SIG-M5 treated with dmso at 0.1 percent for 504 hours (cell line): ENCODE measurements at regions not wholly inside any gene's neighbourhood (a gene's known extent, or its start where the extent isn't known, plus 50 kb on each side); places are given as distances from the start of the nearest gene placed in this dataset.
"Not testable (repeated sequence)": the region's sequence is repeated elsewhere in the genome, so short reads cannot be mapped to it uniquely, and the experiment has no call there.

Source experiments
- DNase-seq: peaks from one replicate; lab custom pipeline; 2025; ENCODE audit not compliant: unreplicated experiment; lab: John Stamatoyannopoulos, UW

DNA sequence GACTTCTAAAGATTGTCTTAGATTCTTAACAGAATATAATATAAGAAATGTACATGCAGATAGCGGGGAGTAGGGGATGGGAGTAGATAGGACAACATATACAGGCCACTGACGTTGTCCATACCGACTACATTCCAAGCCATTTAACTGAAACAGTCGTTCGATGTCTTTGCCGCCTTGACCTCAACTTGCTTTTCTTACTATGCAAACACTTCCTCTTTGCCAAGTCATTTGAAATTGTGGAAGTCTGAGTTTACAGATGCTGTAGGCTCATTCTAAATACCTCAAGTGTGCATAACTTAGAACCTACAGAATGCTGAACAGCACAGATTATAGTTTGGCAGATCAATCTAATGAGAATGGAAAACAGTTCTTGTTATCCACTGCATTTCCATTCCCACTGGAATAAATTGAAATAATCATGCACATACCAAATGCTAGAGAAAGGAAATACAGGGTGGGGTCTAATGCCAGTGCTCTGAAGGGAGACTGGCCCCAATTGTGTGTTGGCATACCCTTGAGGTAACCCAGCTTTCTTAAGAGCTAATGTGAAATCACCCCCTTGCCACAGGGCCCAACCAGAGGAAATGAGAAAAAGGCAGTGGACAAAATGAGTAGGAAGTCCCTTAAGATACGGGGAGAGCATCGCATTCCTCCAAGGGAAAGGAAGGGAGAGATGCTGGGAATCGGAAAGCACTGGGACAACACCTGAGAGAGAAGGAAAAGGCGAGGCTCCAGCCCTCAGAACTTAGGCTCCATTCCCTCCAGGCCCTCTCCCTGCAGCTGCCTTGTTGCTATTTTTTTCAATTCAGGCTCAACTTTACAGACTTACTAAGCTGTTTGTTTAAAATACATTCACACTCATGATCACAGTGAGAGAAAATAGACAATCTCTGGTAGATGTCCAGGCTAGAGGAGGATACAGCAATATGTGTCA is 380.9 kb upstream of the TMTC1 start:
- peak; percentile 9 for DNase-seq

DNA sequence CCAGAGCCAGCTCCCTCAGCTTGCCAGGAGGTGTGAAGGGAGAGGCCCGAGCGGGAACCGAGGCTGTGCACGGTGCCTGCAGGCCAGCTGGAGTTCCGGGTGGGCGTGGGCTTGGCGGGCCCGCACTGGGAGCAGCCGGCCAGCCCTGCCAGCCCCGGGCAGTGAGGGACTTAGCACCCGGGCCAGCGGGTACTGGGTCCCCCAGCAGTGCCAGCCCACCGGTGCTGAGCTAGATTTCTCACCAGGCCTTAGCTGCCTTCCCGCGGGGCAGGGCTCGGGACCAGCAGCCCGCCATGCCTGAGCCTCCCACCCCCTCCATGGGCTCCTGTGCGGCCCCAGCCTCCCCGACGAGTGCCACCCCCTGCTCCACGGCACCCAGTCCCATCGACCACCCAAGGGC is 373.1 kb upstream of the TMTC1 start:
- DNase-seq, result not testable (repeated sequence)

DNA sequence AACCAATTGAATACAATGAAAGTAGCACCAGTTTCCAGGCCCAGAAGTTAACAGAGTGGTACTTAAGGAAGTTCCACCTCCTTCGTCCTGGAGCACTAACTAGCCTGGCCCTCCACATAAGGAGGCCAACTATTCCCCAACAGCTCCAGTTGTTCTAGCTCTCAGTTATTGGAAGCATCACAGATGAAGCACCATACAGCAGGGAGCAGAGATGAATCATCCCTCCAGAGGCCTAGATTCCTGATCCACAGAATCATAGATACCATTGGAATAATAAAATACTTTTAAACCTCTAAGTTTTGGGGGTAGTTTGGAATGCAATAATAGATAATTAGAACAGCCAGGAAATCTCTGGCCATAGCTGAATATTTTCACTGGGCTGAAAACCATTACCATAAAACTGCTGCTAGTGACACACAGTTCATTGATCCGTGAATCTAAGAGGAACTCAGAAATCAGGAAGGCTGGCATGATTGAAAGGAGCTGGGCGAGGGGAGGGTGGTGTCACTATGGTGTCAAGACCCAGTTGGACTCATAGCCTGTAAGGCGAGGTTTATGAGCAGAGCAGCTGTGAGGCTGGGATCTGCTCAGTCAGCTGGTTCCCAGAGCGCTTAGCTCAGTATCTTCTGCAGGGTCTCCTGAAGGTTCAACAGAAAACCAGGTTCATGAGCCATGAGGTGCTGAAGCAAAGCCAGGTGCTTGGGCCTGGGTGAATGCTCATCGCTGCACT is 371.4 kb upstream of the TMTC1 start:
- no peak for DNase-seq

DNA sequence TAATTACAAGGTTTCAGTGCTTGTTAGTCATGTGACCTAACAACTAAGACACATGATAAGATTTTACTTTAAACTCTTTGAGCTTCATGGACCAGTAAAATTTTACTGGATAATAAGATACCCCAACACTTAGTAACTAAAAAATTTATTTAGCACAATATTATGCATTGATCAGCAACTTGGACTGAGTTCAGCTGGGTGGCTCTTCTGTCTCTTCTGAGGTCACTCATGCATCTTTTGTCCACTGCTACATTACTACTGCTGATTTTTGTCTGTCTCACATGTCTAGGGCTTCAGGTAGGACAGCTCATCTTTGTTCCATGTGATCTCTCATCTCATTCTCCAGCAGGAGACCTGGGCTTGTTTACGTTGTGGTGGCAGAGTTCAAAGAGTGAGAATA is 370.2 kb upstream of the TMTC1 start:
- no peak for DNase-seq

DNA sequence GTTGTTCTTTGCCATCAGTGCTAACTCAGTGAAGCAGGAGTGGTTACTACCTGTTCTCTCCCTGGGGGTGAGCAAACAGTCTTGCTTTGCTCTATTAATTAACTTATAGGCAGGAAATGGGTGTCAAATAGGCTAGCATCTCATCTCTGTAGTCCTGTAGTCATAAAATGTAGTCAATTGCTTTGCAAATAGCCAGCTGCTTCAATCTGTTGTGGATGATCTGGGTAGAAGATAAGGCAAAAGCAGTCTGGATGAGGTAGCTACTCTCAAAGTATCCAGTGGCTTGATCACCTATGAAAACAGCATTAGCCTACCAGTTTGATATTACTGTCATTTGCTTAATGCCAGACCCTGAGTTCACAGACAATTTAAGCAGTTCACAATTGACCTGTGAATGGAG is 369.0 kb upstream of the TMTC1 start:
- no peak for DNase-seq

DNA sequence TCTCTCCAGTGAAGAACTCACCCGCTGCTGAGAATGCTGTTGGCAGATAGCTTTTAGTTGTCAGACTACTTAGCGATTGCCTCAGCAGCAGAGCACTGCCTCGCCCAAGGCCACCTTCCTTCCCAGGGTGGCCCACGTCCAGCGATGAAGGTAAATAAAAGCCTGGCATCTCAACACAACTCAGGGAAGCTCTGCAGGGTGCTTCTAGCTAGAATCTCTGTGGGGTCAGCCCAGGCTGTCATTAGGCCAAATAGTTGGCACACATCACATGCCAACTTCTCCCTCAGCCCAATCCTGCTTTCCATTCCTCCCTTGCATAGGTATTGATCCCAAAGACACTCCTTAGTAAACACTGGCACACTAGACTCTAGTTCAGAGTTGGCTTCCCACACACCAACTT is 368.1 kb upstream of the TMTC1 start:
- no peak for DNase-seq

DNA sequence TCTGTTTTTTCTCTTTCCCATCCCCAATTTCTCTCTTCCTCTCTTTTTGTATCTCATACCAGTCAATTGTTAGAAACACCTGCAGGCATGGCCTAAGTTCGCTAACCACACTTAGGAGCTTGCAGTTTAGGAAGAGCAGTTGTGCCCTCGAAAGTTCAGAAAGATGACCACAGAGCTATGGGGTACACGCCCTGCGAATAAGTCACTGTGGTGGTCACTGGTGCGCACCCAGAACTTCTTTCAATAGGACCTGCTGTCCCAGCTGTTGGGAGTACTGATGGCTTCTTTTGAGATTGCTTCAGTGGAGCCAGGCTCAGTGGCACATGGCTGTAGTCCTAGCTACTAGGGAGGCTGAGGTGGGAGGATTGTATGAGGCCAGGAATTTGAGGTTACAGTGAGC is 362.8 kb upstream of the TMTC1 start:
- DNase-seq, result no peak

DNA sequence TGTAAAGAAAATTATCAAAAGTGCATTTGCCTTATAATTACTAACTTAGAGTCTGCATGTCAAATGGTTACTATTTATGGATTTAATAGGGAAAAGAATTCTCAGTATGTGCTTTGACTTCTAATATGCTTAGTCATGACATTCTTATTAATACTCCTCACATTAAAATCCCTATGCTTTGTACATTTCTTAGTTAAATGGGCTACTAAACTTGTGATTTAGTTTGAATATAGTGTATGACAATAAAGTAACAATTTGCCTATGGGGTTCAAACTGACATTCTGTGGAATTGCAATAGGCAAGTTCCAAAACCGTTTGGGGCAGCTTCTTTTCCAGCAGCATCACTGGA is 361.9 kb upstream of the TMTC1 start:
- no peak for DNase-seq

DNA sequence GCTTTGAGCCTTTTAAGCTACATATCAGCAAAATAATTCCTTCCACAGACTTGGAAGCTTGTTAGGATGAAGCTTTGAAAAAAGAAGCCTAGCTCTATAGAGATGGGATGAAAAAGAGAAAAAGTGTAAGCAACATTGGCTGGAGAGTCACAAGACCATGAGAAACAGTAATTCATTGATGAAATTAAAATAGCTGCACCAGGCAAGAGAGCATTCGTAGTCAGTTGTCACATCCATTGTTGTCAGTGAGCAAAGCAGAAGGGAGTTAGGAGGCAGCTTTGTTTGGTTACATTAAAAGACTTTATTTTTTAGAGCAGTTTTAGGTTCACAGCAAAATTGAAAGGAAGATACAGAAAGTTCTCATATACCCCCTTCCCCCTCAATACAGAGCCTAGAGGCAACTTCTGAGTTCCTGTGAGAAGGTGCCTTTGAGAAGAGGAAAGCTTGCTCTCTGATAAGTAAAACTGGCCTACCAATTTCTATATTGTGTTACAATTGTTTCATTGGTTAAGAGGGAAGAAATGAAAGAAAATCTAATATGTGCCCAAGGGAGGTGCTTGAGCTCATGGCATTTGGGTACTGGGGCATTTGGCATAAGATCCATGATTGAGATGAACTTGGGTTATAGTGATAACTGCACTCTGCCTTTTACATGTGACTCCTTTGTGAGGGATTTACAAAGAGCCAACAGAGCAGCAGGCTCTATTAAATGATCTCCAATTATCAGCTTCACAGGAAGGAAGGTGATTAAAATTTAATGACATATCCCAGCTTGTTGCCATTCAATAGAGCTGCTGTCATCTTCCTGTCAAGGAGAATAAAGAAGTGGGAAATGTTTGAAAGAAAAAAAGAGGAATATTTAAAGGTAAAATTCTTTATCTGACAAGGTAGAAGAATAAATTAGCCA is 361.3 kb upstream of the TMTC1 start:
- DNase-seq, result no peak

DNA sequence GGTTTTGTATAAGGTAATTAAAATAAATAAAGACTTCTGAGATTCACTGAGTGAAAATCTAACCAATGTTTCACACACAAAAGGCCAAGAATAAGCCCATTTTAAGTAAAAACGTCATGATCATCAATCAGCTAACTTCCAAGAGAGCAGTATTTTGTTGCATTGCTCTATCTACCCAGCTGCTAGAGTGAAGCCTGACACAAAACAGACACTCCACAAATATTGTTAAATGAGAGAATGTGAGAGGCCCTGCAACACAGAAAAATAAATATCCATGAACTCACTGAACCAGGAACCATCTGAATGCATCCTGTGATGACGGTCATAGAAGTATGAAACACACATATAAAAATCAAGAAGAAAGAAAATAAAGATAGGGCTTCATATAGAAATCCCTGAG is 358.6 kb upstream of the TMTC1 start:
- DNase-seq, result no peak

DNA sequence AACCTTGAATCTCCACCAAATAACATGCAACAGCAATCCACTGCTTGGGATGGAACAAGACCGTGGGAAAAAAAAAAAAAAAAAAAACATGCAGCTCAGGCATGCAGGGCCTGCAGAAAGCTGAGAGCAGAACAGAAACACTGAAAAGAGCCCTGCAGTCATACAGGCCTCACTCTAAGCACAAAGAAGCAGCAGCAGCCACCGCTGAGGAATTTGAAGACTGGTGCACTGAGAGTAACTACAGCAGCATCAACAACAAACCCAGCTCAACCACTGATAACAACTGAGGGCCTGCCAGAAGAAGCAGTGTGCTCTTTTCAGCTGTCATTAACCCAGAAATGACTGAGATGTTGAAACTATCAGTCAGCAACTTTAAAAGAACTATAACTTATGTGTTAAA is 354.7 kb upstream of the TMTC1 start:
- no peak for DNase-seq

DNA sequence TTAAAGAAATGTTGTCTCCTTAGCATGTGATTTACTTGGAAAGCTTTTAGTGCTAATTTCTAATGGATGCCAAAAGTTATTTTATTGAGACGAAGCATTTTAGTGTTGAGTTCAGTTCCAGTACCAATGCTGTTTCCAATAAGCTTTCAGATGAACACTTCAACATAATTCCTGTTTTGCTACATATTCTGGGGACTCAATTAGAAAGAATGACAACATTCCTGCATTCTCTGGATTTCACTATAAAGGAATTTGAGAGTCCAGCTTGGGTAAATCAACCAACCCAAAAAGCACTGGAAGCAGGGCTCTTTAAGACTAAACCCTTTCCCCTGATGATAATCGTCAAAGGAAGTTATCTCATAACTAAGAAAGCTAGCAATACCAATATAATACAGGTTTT is 353.0 kb upstream of the TMTC1 start:
- DNase-seq, result no peak

DNA sequence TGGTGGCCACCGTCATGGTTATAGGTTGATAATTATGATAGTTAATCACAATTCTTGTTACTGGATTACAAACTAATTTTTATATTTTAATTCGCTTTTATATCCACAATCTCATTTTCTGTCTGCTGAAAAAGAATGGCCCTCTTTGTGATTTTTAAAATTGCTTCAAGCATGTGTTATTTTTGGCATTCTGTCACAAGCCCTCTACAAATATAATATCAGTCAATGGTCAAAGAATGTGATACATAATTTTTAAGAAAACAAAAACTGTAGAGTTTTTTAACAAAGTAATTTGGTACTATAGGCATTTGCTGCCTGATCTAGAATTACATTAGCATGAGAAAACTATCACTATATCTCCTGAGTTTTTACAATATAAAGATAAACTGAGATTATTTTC is 352.0 kb upstream of the TMTC1 start:
- no peak for DNase-seq

DNA sequence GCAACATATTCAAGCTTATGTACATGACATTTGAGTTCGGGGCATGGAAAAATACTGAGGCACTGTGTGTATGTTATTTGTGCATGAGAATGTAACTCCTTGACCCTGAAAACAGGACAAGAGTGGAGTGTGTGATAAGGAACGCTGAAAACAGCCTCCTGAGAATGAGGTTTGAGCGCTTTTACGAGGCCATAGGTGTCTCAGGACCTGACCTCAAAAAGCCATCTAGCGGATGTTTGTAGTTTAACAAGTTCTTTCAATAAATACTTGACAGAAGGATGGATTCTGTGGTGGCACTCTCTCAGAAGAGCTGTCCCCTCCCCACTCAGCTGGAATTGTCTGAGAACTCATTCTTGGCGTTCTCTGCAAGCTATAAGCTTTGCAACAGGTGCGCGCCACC is 350.5 kb upstream of the TMTC1 start:
- DNase-seq, result peak; percentile 7

DNA sequence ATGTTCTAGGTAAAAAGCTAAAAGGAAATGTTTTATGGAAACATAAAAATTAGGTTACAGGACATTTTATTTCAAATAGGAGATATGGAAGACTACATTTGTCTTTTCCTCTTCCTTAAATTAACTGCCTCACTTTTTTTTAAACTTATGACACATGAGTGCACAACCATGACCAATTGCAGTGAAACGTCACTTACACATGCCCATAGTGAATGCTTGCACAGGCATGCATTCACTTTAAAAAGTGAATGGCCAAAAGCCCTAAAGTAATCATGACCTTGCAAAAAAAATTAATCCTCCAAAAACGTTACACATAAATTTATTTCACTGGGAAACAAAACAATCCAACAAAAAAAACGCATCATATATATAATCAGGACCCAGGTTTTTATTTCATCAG is 343.2 kb upstream of the TMTC1 start:
- no peak for DNase-seq

DNA sequence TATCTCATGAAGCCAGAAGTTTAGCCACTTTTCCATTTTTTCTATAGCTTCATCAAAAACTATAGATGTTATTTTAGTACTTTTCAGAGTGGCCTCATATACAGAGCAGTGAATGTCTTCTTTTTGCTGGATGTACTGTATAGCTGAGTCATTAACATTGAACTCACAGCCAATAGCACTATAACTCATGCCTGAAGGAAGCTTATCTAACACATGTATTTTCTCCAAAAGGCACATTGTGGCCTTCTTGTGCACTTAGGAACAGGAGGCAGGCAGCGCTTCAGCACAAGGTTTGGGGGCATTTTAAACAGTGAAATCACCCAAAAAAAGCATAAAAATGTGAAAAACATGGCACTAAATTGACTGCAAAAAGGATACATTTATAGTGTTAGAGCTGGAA is 336.8 kb upstream of the TMTC1 start:
- no peak for DNase-seq

DNA sequence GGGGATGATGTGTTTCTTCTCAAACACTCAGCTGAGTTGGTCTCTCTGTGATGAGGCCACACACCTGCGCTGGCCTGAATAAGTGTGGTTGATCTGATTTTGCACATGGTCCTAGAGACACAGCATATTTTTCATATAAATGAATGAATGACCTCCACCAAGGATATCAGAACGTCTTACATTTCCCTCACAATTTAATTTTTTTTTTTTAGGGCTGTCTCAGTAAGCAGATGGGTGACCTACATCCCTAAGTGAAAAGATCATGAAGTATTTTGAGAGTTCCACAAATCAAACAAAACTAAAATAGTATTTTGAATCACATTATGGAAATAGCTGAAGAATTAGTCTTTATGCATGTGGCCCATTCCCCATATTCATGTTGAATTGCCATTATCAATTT is 333.7 kb upstream of the TMTC1 start:
- DNase-seq, result no peak

DNA sequence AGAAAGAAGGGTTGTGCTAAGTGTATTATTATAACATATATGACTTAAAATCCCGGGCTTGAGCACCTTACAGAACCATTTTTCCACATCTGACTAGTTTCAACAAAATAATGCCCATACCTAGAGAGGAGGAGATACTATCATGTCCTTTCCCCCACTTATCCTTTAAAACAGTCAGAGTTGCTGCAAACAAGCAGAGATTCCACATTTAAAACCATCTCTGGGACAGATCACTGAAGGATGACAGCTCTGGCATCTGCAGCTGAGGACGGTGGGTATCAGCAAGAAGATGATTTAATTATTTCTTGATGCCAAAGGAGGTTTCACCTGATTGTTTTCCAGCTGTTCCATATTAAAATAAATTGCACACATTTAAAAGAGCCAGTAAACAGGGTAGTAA is 328.0 kb upstream of the TMTC1 start:
- DNase-seq, result no peak

DNA sequence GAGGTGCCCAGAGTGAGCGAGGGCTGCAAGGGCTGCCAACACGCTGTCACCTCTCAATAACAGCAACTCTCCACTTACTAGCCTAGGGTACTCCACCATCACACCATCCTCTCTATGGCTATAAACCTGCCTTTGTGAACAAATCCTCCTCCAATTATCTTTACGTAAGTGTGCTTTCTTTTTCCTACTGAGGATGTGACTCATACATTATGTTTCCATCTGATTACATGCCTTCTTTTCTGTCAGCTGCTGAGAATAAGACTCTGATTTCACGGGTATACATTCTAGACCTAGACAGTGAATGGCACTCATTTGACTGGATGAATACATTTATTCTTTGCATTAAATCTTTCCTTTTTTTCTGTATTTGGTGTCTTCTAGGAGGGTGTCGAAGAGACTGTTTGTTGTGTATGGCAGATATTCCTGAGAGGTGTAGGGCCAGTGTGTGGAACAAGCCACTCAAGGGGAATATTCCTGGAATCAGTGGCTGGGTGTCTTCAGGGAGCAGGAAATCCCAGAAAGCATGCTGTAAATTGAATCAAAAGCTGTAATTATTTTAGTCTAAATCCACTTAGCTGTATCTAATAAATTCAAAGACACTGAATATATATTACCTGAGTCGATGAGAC is 327.3 kb upstream of the TMTC1 start:
- DNase-seq, result no peak

DNA sequence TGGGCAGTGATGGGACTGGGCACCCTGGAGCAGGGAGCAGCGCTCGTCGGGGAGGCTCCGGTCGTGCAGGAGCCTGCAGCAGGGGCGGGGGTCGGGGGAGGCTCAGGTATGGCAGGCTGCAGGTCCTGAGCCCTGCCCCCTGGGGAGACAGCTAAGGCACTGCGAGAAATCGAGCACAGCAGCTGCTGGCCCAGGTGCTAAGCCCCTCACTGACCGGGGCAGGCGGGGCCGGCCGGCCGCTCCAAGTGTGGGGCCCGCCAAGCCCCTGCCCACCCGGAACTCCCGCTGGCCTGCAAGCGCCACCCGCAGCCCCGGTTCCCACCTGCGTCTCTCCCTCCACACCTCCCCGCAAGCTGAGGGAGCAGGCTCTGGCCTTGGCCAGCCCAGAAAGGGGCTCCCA is 326.8 kb upstream of the TMTC1 start:
- DNase-seq, result no peak

DNA sequence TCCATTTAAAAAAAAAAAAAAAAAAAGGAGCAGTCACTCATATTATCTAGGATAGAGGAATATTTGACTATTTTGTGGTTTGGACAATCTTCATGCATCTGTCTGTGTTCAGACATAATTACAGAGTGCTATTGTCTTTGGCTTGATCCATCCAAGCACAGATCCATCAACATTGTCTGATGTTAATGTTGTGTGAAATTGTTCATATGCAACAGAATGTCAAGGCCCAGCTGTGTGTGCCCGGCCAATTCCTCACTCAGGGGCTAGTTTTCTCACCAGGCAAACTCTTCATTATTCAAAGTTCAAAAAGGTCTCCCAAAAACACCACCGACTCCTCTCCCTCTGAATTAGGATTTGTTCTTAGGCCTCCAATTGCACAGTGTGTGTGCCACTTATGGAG is 324.9 kb upstream of the TMTC1 start:
- no peak for DNase-seq
